Neural cell (in vitro differentiated cells): ENCODE measurements at regions not wholly inside any gene's neighbourhood (a gene's known extent, or its start where the extent isn't known, plus 50 kb on each side); places are given as distances from the start of the nearest gene placed in this dataset.

Experiments
- CTCF ChIP-seq: fragments of 450-650 bp; IDR thresholded peaks from 2 replicates; pipeline ENCODE4 v1.5.1; 2014; ENCODE audit warnings: antibody characterized with exemption, mild to moderate bottlenecking, moderate library complexity; ENCODE audit not compliant: poor library complexity, severe bottlenecking
- EZH2 ChIP-seq: fragments of 200-600, 300-800 bp; shearing (Covaris generic), sonication (generic); IDR thresholded peaks from 2 replicates; pipeline ENCODE4 v1.6.1; 2014; ENCODE audit warnings: antibody characterized with exemption, low read length, borderline replicate concordance, mild to moderate bottlenecking; ENCODE audit not compliant: insufficient read depth, poor library complexity, severe bottlenecking
- TAF1 ChIP-seq: IDR thresholded peaks from 2 replicates; pipeline ENCODE4 v1.6.1; 2012; ENCODE audit warnings: low read depth

DNA sequence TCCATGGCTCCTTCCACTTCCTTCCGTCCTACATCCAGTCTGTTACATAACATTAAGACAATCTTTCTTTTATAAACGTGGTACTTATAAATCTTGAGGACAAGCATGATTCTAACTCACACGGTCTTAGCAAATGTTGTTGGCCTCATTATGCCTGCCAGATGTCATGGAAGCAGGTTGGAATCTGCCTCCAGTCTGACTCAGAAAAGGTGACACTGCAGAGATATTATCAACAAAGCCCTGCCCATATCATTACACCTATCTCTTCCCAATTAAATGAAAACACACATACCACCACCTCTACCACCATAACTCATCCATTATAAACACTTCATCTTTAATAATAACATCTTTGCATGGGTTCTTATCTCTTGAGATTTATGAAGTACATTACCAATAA, 334.7 kb upstream of the CHAC2 start:
- TF ChIP-seq CTCF (no peak), EZH2 (no peak), TAF1 (no peak)
